COLO668 (cell line): ENCODE measurements at regions not wholly inside any gene's neighbourhood (a gene's known extent, or its start where the extent isn't known, plus 50 kb on each side); places are given as distances from the start of the nearest gene placed in this dataset.
"Not testable (repeated sequence)": the region's sequence is repeated elsewhere in the genome, so short reads cannot be mapped to it uniquely, and the experiment has no call there.

Experiments
- DNase-seq: peaks from one replicate; lab custom pipeline; 2025; ENCODE audit not compliant: unreplicated experiment; lab: John Stamatoyannopoulos, UW

- DNase-seq = no peak
These were observed 267.5 kb upstream of the GRIA1 start for GRCh38 chr5:153222936-153223335.

- no peak for DNase-seq
These were observed 267.1 kb upstream of the GRIA1 start for GRCh38 chr5:153223376-153223775.

GRCh38 chr5:153224651-153225050 is 265.8 kb upstream of the GRIA1 start:
- DNase-seq = no peak

- DNase-seq = no peak
These were observed 256.5 kb upstream of the GRIA1 start for GRCh38 chr5:153233933-153234332.

GRCh38 chr5:153236319-153236718 is 254.2 kb upstream of the GRIA1 start:
- DNase-seq = no peak

- DNase-seq = no peak
These were observed 252.7 kb upstream of the GRIA1 start for GRCh38 chr5:153237671-153238332.

- DNase-seq = no peak
These were observed 233.1 kb upstream of the GRIA1 start for GRCh38 chr5:153257381-153257780.

GRCh38 chr5:153258469-153258868 is 232.0 kb upstream of the GRIA1 start:
- no peak for DNase-seq

- no peak for DNase-seq
These were observed 223.0 kb upstream of the GRIA1 start for GRCh38 chr5:153267506-153267905.

GRCh38 chr5:153275695-153276094 is 214.8 kb upstream of the GRIA1 start:
- DNase-seq = no peak

GRCh38 chr5:153276151-153276550 is 214.3 kb upstream of the GRIA1 start:
- DNase-seq = no peak

- DNase-seq = not testable (repeated sequence)
These were observed 194.1 kb upstream of the GRIA1 start for GRCh38 chr5:153296251-153296844.

- DNase-seq = no peak
These were observed 190.6 kb upstream of the GRIA1 start for GRCh38 chr5:153299891-153300290.

GRCh38 chr5:153308282-153308681 is 182.2 kb upstream of the GRIA1 start:
- DNase-seq = no peak

- no peak for DNase-seq
These were observed 171.9 kb upstream of the GRIA1 start for GRCh38 chr5:153318556-153318955.

- no peak for DNase-seq
These were observed 169.0 kb upstream of the GRIA1 start for GRCh38 chr5:153321478-153321877.

GRCh38 chr5:153340139-153340538 is 150.3 kb upstream of the GRIA1 start:
- no peak for DNase-seq

- DNase-seq = no peak
These were observed 149.7 kb upstream of the GRIA1 start for GRCh38 chr5:153340738-153341137.

GRCh38 chr5:153342487-153342886 is 148.0 kb upstream of the GRIA1 start:
- DNase-seq = no peak

- DNase-seq = no peak
These were observed 142.9 kb upstream of the GRIA1 start for GRCh38 chr5:153347611-153348010.

- no peak for DNase-seq
These were observed 140.1 kb upstream of the GRIA1 start for GRCh38 chr5:153350175-153350883.

GRCh38 chr5:153352685-153353219 is 137.7 kb upstream of the GRIA1 start:
- no peak for DNase-seq
